AG10803 (cell line): ENCODE measurements at regions not wholly inside any gene's neighbourhood (a gene's known extent, or its start where the extent isn't known, plus 50 kb on each side); places are given as distances from the start of the nearest gene placed in this dataset.

ENCODE experiments used
- DNase-seq: peaks from one replicate; pipeline ENCODE4 v3.0.0; 2010; ENCODE audit warnings: low read depth
- H3K4me3 ChIP-seq: 2 replicates; pipeline ENCODE4 v1.5.1; 2011; ENCODE audit warnings: mild to moderate bottlenecking, low read length, control low read depth
- TF ChIP-seq, protein P1 (sequence below): conservative IDR thresholded peaks from 2 replicates; pipeline ENCODE4 v1.5.1; 2011; ENCODE audit warnings: mild to moderate bottlenecking, low read length, control low read depth, inconsistent platforms

- no peak overlapping the region for H3K4me3 ChIP-seq
- DNase-seq: no peak
- TF ChIP-seq, protein P1, sequence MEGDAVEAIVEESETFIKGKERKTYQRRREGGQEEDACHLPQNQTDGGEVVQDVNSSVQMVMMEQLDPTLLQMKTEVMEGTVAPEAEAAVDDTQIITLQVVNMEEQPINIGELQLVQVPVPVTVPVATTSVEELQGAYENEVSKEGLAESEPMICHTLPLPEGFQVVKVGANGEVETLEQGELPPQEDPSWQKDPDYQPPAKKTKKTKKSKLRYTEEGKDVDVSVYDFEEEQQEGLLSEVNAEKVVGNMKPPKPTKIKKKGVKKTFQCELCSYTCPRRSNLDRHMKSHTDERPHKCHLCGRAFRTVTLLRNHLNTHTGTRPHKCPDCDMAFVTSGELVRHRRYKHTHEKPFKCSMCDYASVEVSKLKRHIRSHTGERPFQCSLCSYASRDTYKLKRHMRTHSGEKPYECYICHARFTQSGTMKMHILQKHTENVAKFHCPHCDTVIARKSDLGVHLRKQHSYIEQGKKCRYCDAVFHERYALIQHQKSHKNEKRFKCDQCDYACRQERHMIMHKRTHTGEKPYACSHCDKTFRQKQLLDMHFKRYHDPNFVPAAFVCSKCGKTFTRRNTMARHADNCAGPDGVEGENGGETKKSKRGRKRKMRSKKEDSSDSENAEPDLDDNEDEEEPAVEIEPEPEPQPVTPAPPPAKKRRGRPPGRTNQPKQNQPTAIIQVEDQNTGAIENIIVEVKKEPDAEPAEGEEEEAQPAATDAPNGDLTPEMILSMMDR: no peak
Observed at GRCh38 chr18:67381608-67382150, 134.8 kb downstream of the DSEL start.

DNA sequence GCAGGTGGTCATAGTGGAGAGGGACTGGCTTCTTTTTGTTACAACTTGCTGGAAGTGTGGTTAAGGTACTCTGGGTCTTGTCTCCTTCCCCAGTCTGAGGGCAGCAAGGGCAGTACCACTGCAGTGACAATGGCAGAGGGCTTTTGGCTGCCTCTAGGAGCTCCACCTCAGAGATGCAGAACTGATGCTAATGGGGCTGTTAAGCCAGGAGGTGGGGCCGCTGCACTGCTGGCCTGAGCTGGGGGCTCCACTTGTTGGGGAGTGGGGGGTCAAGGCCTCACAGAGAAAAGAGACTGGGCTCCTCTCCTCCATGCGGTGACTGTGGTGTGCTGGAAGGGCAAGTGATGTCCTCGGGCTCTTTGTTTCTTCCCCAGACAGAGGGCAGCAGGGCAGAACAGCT is 135.7 kb downstream of the DSEL start:
- H3K4me3 ChIP-seq: no peak overlapping the region
- no peak for DNase-seq

DNA sequence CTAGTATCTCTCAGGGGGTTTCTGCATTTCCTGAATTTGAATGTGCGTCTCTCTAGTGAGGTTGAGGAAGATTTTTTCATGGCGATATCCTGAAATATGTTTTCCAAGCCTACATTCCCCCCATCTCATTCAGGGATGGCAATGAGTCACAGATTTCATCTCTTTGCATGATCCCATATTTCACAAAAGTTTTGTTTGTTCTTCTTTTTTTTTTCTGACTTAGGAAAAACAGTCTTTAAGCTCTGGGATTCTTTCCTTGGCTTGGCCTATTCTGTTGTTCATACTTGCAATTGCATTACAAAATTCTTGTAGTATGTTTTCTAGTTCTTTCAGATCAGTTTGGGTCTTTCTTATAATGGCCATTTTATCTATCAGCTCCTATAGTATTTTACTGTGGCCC is 136.5 kb downstream of the DSEL start:
- DNase-seq: no peak
- TF ChIP-seq, protein P1: no peak

More for the DNA sequence above, 135.7 kb downstream of the DSEL start:
- TF ChIP-seq, protein P1: no peak

DNA sequence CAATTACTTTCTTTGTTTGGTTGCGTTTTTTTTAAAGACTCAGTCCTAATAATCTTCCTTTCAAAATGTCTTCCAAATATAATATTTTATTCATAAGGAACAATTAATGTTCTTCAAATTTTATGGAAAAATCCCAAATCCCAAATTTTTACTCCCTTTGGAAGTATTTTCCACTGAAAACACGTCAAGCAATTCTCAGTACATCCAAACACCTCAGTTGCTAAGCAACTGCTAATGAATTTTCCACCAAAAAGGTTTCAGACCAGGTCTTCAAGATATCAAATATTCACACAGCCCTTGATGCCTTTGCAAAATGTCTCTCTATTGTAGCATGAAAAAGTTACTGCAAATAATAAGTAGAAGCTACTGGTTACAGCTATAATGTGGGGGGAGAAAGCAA is 140.1 kb downstream of the DSEL start:
- TF ChIP-seq, protein P1: no peak

More for the DNA sequence above, 136.5 kb downstream of the DSEL start:
- no peak overlapping the region for H3K4me3 ChIP-seq

DNA sequence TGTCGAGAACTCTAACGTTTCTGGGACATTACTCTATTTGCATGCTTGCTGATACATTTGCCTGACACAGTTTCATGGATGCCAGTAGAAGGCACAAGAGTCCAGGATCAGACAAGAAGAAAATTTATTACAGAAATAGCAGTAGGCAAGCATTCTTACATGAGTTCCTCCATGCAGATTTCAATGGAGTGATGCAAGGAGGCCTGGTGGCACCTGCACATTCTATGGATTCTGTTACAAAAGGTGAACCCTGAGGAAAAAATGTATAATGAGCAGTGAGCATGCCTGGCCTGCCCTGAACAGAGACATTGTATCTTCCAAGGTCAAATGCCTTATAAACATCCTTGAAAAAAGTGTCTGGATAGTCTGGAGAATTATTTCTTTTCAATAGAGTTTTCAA is 142.9 kb downstream of the DSEL start:
- no peak for DNase-seq
- TF ChIP-seq, protein P1: no peak
- H3K4me3 ChIP-seq: no peak overlapping the region

More for the DNA sequence above, 140.1 kb downstream of the DSEL start:
- H3K4me3 ChIP-seq: no peak overlapping the region
- no peak for DNase-seq

DNA sequence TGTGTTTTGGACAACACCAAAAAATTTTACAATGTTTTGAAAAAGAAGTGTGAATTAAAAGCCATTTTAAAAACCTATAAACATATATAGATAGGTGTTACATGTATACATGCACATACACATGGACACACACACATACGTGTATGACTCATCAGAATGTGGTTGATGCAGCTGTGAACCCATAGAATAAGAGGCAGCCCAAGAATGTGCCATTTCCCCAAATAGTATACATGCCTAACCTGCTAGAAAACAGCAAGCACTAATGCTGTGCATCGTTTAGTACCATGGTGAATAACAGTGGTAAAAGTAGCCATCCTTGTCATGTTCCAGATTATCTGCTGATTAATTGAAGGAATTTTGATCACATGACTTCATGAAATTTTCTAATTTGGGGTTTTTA is 149.0 kb downstream of the DSEL start:
- H3K4me3 ChIP-seq: no peak overlapping the region
- TF ChIP-seq, protein P1: no peak
- no peak for DNase-seq

GRCh38 chr18:67363694-67364093 is 152.8 kb downstream of the DSEL start:
- H3K4me3 ChIP-seq: no peak overlapping the region
- TF ChIP-seq, protein P1: no peak
- no peak for DNase-seq
